ENCODE measurements at regions not wholly inside any gene's neighbourhood (a gene's known extent, or its start where the extent isn't known, plus 50 kb on each side); places are given as distances from the start of the nearest gene placed in this dataset.

- no peak for TF ChIP-seq CTCF (IDR thresholded peaks at IDR 0.05; ENCODE audit: borderline replicate concordance, control extremely low read depth, extremely low read depth, insufficient read depth, missing control alignments)
- DNase-seq (ENCODE audit: low spot score), result no peak
- in situ Hi-C loops (cut with MboI; ENCODE audit: low sequenced_read_pairs, unreplicated experiment), result no loop called here
These were observed 134.3 kb upstream of the MDFIC start for GRCh38 chr7:114787556-114787955.

DNA sequence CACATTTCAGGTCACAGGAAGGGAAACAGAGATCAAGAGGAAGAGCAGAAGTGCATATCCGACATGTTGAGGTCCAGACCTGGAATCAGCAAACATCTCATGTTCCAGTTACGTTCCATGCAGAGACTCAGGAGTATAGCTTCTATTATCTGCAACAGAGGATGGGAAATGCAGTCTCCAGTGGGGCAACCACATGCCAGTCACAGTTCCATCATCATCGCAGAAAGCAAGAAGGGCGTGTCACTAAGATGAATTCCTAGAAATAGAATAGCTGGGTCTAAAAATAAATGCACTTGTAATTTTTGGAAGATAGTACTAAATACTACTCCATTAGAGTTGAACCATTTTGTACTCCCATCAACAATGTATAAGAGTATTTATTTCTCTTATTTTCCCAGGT is 133.2 kb upstream of the MDFIC start:
- no peak for TF ChIP-seq CTCF (IDR thresholded peaks at IDR 0.05; ENCODE audit: borderline replicate concordance, control extremely low read depth, extremely low read depth, insufficient read depth, missing control alignments)
- DNase-seq (ENCODE audit: low spot score), result no peak
- in situ Hi-C loops (cut with MboI; ENCODE audit: low sequenced_read_pairs, unreplicated experiment), result no loop called here

GRCh38 chr7:114789161-114789560 is 132.7 kb upstream of the MDFIC start:
- DNase-seq (ENCODE audit: low spot score), result no peak
- TF ChIP-seq CTCF (IDR thresholded peaks at IDR 0.05; ENCODE audit: borderline replicate concordance, control extremely low read depth, extremely low read depth, insufficient read depth, missing control alignments), result no peak
- in situ Hi-C loops (cut with MboI; ENCODE audit: low sequenced_read_pairs, unreplicated experiment), result no loop called here

GRCh38 chr7:114789871-114790311 is 132.0 kb upstream of the MDFIC start:
- in situ Hi-C loops (cut with MboI; ENCODE audit: low sequenced_read_pairs, unreplicated experiment), result no loop called here
- DNase-seq (ENCODE audit: low spot score), result no peak
- TF ChIP-seq CTCF (IDR thresholded peaks at IDR 0.05; ENCODE audit: borderline replicate concordance, control extremely low read depth, extremely low read depth, insufficient read depth, missing control alignments), result no peak

- in situ Hi-C loops (cut with MboI; ENCODE audit: low sequenced_read_pairs, unreplicated experiment), result no loop called here
- DNase-seq (ENCODE audit: low spot score), result no peak
- TF ChIP-seq CTCF (IDR thresholded peaks at IDR 0.05; ENCODE audit: borderline replicate concordance, control extremely low read depth, extremely low read depth, insufficient read depth, missing control alignments), result no peak
These were observed 131.4 kb upstream of the MDFIC start for GRCh38 chr7:114790521-114790920.

GRCh38 chr7:114791771-114792170 is 130.1 kb upstream of the MDFIC start:
- TF ChIP-seq CTCF (IDR thresholded peaks at IDR 0.05; ENCODE audit: borderline replicate concordance, control extremely low read depth, extremely low read depth, insufficient read depth, missing control alignments), result no peak
- in situ Hi-C loops (cut with MboI; ENCODE audit: low sequenced_read_pairs, unreplicated experiment), result no loop called here
- no peak for DNase-seq (ENCODE audit: low spot score)
